PC-9 (cell line): ENCODE measurements at regions not wholly inside any gene's neighbourhood (a gene's known extent, or its start where the extent isn't known, plus 50 kb on each side); places are given as distances from the start of the nearest gene placed in this dataset.

ENCODE experiments used
- EZH2 ChIP-seq: fragments of 200-600 bp; sonication (generic); IDR thresholded peaks from 2 replicates; pipeline ENCODE4 v1.8.0; 2017; ENCODE audit warnings: antibody characterized with exemption, low read depth
- TF ChIP-seq, protein P1 (sequence below): fragments of 200-600 bp; sonication (generic); conservative IDR thresholded peaks from 2 replicates; pipeline ENCODE4 v1.6.1; 2017; ENCODE audit warnings: mixed run types, antibody characterized with exemption, mild to moderate bottlenecking, moderate library complexity

- TF ChIP-seq, protein P1, sequence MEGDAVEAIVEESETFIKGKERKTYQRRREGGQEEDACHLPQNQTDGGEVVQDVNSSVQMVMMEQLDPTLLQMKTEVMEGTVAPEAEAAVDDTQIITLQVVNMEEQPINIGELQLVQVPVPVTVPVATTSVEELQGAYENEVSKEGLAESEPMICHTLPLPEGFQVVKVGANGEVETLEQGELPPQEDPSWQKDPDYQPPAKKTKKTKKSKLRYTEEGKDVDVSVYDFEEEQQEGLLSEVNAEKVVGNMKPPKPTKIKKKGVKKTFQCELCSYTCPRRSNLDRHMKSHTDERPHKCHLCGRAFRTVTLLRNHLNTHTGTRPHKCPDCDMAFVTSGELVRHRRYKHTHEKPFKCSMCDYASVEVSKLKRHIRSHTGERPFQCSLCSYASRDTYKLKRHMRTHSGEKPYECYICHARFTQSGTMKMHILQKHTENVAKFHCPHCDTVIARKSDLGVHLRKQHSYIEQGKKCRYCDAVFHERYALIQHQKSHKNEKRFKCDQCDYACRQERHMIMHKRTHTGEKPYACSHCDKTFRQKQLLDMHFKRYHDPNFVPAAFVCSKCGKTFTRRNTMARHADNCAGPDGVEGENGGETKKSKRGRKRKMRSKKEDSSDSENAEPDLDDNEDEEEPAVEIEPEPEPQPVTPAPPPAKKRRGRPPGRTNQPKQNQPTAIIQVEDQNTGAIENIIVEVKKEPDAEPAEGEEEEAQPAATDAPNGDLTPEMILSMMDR: no peak
- TF ChIP-seq EZH2: no peak
Observed at GRCh38 chr4:123517971-123518370, 121.4 kb downstream of the SPRY1 start.
